22Rv1 (cell line): ENCODE measurements at regions not wholly inside any gene's neighbourhood (a gene's known extent, or its start where the extent isn't known, plus 50 kb on each side); places are given as distances from the start of the nearest gene placed in this dataset.
"Not testable (repeated sequence)": the region's sequence is repeated elsewhere in the genome, so short reads cannot be mapped to it uniquely, and the experiment has no call there.

Experiments used
- H3K27ac ChIP-seq: fragments of 450-650 bp; 2 replicates; pipeline ENCODE4 v1.5.1; 2017
- CTCF ChIP-seq: fragments of 450-650 bp; IDR thresholded peaks from 2 replicates; pipeline ENCODE4 v1.5.1; 2017; ENCODE audit warnings: mild to moderate bottlenecking
- ZFX ChIP-seq: fragments of 450-650 bp; IDR thresholded peaks from 2 replicates; pipeline ENCODE4 v1.6.1; 2017; ENCODE audit warnings: antibody characterized with exemption, borderline replicate concordance

GRCh38 chr19:28541602-28542393 is 671.2 kb downstream of the UQCRFS1 start:
- TF ChIP-seq CTCF (no peak), ZFX (no peak)
- no peak overlapping the region for H3K27ac ChIP-seq

GRCh38 chr19:28541029-28541428 is 671.9 kb downstream of the UQCRFS1 start:
- TF ChIP-seq ZFX (no peak), CTCF (no peak)
- no peak overlapping the region for H3K27ac ChIP-seq

GRCh38 chr19:28540385-28540784 is 672.6 kb downstream of the UQCRFS1 start:
- not testable (repeated sequence) for H3K27ac ChIP-seq

GRCh38 chr19:28539759-28540158 is 673.2 kb downstream of the UQCRFS1 start:
- no peak overlapping the region for H3K27ac ChIP-seq
- TF ChIP-seq ZFX (no peak), CTCF (no peak)

GRCh38 chr19:28538579-28538978 is 674.4 kb downstream of the UQCRFS1 start:
- not testable (repeated sequence) for H3K27ac ChIP-seq

- TF ChIP-seq ZFX (no peak), CTCF (no peak)
Measured at GRCh38 chr19:28537896-28538295, 675.1 kb downstream of the UQCRFS1 start.

GRCh38 chr19:28537079-28537478 is 675.9 kb downstream of the UQCRFS1 start:
- TF ChIP-seq ZFX = no peak
- no peak for TF ChIP-seq CTCF
- no peak overlapping the region for H3K27ac ChIP-seq

More at GRCh38 chr19:28537896-28538295, 675.1 kb downstream of the UQCRFS1 start:
- H3K27ac ChIP-seq = no peak overlapping the region

GRCh38 chr19:28535352-28535775 is 677.6 kb downstream of the UQCRFS1 start:
- H3K27ac ChIP-seq = no peak overlapping the region
- TF ChIP-seq ZFX (no peak), CTCF (no peak)
